Naive thymus-derived CD8-positive, alpha-beta T cell (primary cell): ENCODE measurements at regions not wholly inside any gene's neighbourhood (a gene's known extent, or its start where the extent isn't known, plus 50 kb on each side); places are given as distances from the start of the nearest gene placed in this dataset.
"Not testable (repeated sequence)": the region's sequence is repeated elsewhere in the genome, so short reads cannot be mapped to it uniquely, and the experiment has no call there.

Source experiments
- ATAC-seq, 2 donors: fragments of 150-1000 bp; cut with Tn5 transposase in 1 of 2; sonication (Bioruptor Pico), chemical (Tn5 transposase) in 1 of 2; 1 replicate in 1 of 2; 2 replicates in 1 of 2; pipeline ENCODE4 v1.10.0; 2021; ENCODE audit warnings: mild to moderate bottlenecking in 2 of 2, moderate library complexity in 2 of 2
- POLR2A ChIA-PET: fragments of 350-600 bp; sonication (Branson Sonifier 250); formaldehyde crosslinking; loops from one replicate; lab custom pipeline; 2021; ENCODE audit warnings: antibody characterized with exemption; lab: Charles Lee
- DNase-seq, 10 donors: peaks; one replicate each; pipeline versions ENCODE4 v3.0.0 to v3.0.0-alpha.2; 2020 to 2022
- H3K27ac Mint-ChIP-seq, 10 donors: one replicate each; pipeline ENCODE4 v1.8.0; 2020 to 2022; ENCODE audit warnings: mild to moderate bottlenecking in 10 of 10, mixed read lengths in 10 of 10, moderate library complexity in 4 of 10, inconsistent platforms in 1 of 10
- H3K27me3 Mint-ChIP-seq, 5 donors: one replicate each; pipeline ENCODE4 v1.8.0; 2021 to 2022; ENCODE audit warnings: mixed read lengths in 5 of 5
- H3K36me3 Mint-ChIP-seq, 3 donors: one replicate each; pipeline ENCODE4 v1.8.0; 2020 to 2022; ENCODE audit warnings: mixed read lengths in 3 of 3, mild to moderate bottlenecking in 2 of 3, inconsistent platforms in 1 of 3
- H3K4me1 Mint-ChIP-seq, 4 donors: one replicate each; pipeline ENCODE4 v1.8.0; 2021 to 2022; ENCODE audit warnings: mixed read lengths in 4 of 4
- H3K4me3 Mint-ChIP-seq, 10 donors: one replicate each; pipeline ENCODE4 v1.8.0; 2020 to 2022; ENCODE audit warnings: mild to moderate bottlenecking in 10 of 10, mixed read lengths in 10 of 10, moderate library complexity in 6 of 10, inconsistent platforms in 1 of 10
- H3K9me3 Mint-ChIP-seq, 9 donors: one replicate each; pipeline ENCODE4 v1.8.0; 2020 to 2022; ENCODE audit warnings: mixed read lengths in 9 of 9, mild to moderate bottlenecking in 3 of 9, inconsistent platforms in 1 of 9, moderate library complexity in 1 of 9

GRCh38 chr22:34356481-34356880 lies 436.2 kb upstream of the LARGE1 start:
- peaks cover 8 to 45% (median 13%) of the 10 kb centered on the region in 5 donors for H3K27me3 Mint-ChIP-seq
- POLR2A ChIA-PET: no interaction called here

GRCh38 chr22:34370711-34371110 lies 450.4 kb upstream of the LARGE1 start:
- Mint-ChIP-seq H3K27ac (no peak overlapping the region), H3K36me3 (peaks cover 0 to 15% (median 0%) of the 10 kb centered on the region in 3 donors), H3K4me1 (no peaks in the 10 kb centered on the region), H3K27me3 (peaks cover 0 to 20% (median 3%) of the 10 kb centered on the region in 5 donors), H3K9me3 (peaks cover 6 to 28% (median 15%) of the 10 kb centered on the region in 9 donors), H3K4me3 (no peak overlapping the region)
- POLR2A ChIA-PET: no interaction called here
- DNase-seq: no peak
- ATAC-seq: no peak

More at GRCh38 chr22:34356481-34356880, 436.2 kb upstream of the LARGE1 start:
- no peaks in the 10 kb centered on the region for H3K4me1 Mint-ChIP-seq
- ATAC-seq: no peak
- H3K4me3 Mint-ChIP-seq: no peak overlapping the region
- no peak overlapping the region for H3K27ac Mint-ChIP-seq
- H3K36me3 Mint-ChIP-seq: no peaks in the 10 kb centered on the region
- no peak for DNase-seq
- H3K9me3 Mint-ChIP-seq: peaks cover 0 to 13% (median 2%) of the 10 kb centered on the region in 9 donors

GRCh38 chr22:34379825-34380224 lies 459.5 kb upstream of the LARGE1 start:
- Mint-ChIP-seq H3K4me1 (no peaks in the 10 kb centered on the region), H3K27ac (no peak overlapping the region), H3K4me3 (no peak overlapping the region), H3K27me3 (peaks cover 0 to 19% (median 5%) of the 10 kb centered on the region in 5 donors), H3K9me3 (peaks cover 0 to 12% (median 3%) of the 10 kb centered on the region in 9 donors), H3K36me3 (no peaks in the 10 kb centered on the region)
- POLR2A ChIA-PET: no interaction called here
- DNase-seq (no peak), ATAC-seq (no peak)

- H3K27me3 Mint-ChIP-seq: peaks cover 0 to 19% (median 5%) of the 10 kb centered on the region in 5 donors
- peaks cover 0 to 12% (median 3%) of the 10 kb centered on the region in 9 donors for H3K9me3 Mint-ChIP-seq
- H3K36me3 Mint-ChIP-seq: no peaks in the 10 kb centered on the region
- no peak overlapping the region for H3K27ac Mint-ChIP-seq
- DNase-seq (no peak), ATAC-seq (no peak)
- no peaks in the 10 kb centered on the region for H3K4me1 Mint-ChIP-seq
- POLR2A ChIA-PET: no interaction called here
- H3K4me3 Mint-ChIP-seq: no peak overlapping the region
These were observed 460.3 kb upstream of the LARGE1 start for GRCh38 chr22:34380532-34380931.

GRCh38 chr22:34390400-34390799 lies 470.1 kb upstream of the LARGE1 start:
- Mint-ChIP-seq H3K9me3 (peaks cover 0 to 38% (median 20%) of the 10 kb centered on the region in 9 donors), H3K27ac (no peak overlapping the region), H3K27me3 (peaks cover 0 to 7% (median 0%) of the 10 kb centered on the region in 5 donors), H3K4me3 (no peak overlapping the region), H3K36me3 (peaks cover 0 to 12% (median 0%) of the 10 kb centered on the region in 3 donors), H3K4me1 (no peaks in the 10 kb centered on the region)
- DNase-seq (no peak), ATAC-seq (no peak)
- POLR2A ChIA-PET: no interaction called here

- POLR2A ChIA-PET: no interaction called here
- ATAC-seq: no peak
- no peak overlapping the region for H3K27ac Mint-ChIP-seq
- no peaks in the 10 kb centered on the region for H3K4me1 Mint-ChIP-seq
- no peak for DNase-seq
- H3K27me3 Mint-ChIP-seq: peaks cover 0 to 3% (median 0%) of the 10 kb centered on the region in 5 donors
- peaks cover 0 to 27% (median 9%) of the 10 kb centered on the region in 9 donors for H3K9me3 Mint-ChIP-seq
- peaks cover 0 to 7% (median 0%) of the 10 kb centered on the region in 3 donors for H3K36me3 Mint-ChIP-seq
- H3K4me3 Mint-ChIP-seq: no peak overlapping the region
These were observed 475.1 kb upstream of the LARGE1 start for GRCh38 chr22:34395370-34395769.

GRCh38 chr22:34403667-34404066 lies 483.4 kb upstream of the LARGE1 start:
- Mint-ChIP-seq H3K9me3 (peaks cover 0 to 21% (median 6%) of the 10 kb centered on the region in 9 donors), H3K4me1 (no peaks in the 10 kb centered on the region), H3K4me3 (no peak overlapping the region), H3K27me3 (peaks cover 0 to 19% (median 5%) of the 10 kb centered on the region in 5 donors), H3K36me3 (peaks cover 0 to 12% (median 0%) of the 10 kb centered on the region in 3 donors), H3K27ac (no peak overlapping the region)
- DNase-seq: no peak
- no peak for ATAC-seq
- POLR2A ChIA-PET: no interaction called here

- Mint-ChIP-seq H3K27ac (no peak overlapping the region), H3K27me3 (peaks cover 0 to 14% (median 2%) of the 10 kb centered on the region in 5 donors), H3K4me3 (no peak overlapping the region), H3K36me3 (no peaks in the 10 kb centered on the region), H3K4me1 (no peaks in the 10 kb centered on the region), H3K9me3 (peaks cover 0 to 18% (median 0%) of the 10 kb centered on the region in 9 donors)
- ATAC-seq (no peak), DNase-seq (no peak)
- POLR2A ChIA-PET: no interaction called here
These were observed 489.8 kb upstream of the LARGE1 start for GRCh38 chr22:34410111-34410510.

- Mint-ChIP-seq H3K36me3 (no peaks in the 10 kb centered on the region), H3K4me1 (no peaks in the 10 kb centered on the region), H3K9me3 (peaks cover 0 to 20% (median 4%) of the 10 kb centered on the region in 9 donors), H3K4me3 (no peak overlapping the region), H3K27me3 (peaks cover 0 to 5% (median 0%) of the 10 kb centered on the region in 5 donors), H3K27ac (no peak overlapping the region)
- no peak for ATAC-seq
- no peak for DNase-seq
- POLR2A ChIA-PET: no interaction called here
These were observed 494.5 kb upstream of the LARGE1 start for GRCh38 chr22:34414467-34415440.

GRCh38 chr22:34416022-34416860 lies 496.0 kb upstream of the LARGE1 start:
- H3K36me3 Mint-ChIP-seq: no peaks in the 10 kb centered on the region
- H3K27ac Mint-ChIP-seq: no peak overlapping the region
- no peaks in the 10 kb centered on the region for H3K27me3 Mint-ChIP-seq
- no peaks in the 10 kb centered on the region for H3K4me1 Mint-ChIP-seq
- H3K9me3 Mint-ChIP-seq: peaks cover 0 to 20% (median 4%) of the 10 kb centered on the region in 9 donors
- ATAC-seq: no peak
- DNase-seq: no peak
- POLR2A ChIA-PET: no interaction called here
- no peak overlapping the region for H3K4me3 Mint-ChIP-seq

- DNase-seq, H3K36me3 Mint-ChIP-seq, ATAC-seq, H3K4me3 Mint-ChIP-seq, H3K4me1 Mint-ChIP-seq, POLR2A ChIA-PET, H3K27ac Mint-ChIP-seq: not testable (repeated sequence)
- Mint-ChIP-seq H3K27me3 (peaks cover 3 to 26% (median 12%) of the 10 kb centered on the region in 5 donors), H3K9me3 (peaks cover 0 to 25% (median 12%) of the 10 kb centered on the region in 9 donors)
These were observed 502.7 kb upstream of the LARGE1 start for GRCh38 chr22:34422948-34423347.

GRCh38 chr22:34427436-34427835 lies 507.2 kb upstream of the LARGE1 start:
- DNase-seq: no peak
- Mint-ChIP-seq H3K27me3 (peaks cover 3 to 26% (median 12%) of the 10 kb centered on the region in 5 donors), H3K36me3 (no peaks in the 10 kb centered on the region), H3K4me3 (no peak overlapping the region), H3K4me1 (peaks cover 0 to 4% (median 0%) of the 10 kb centered on the region in 4 donors), H3K27ac (no peak overlapping the region), H3K9me3 (peaks cover 0 to 25% (median 9%) of the 10 kb centered on the region in 9 donors)
- ATAC-seq: no peak
- POLR2A ChIA-PET: no interaction called here
